Gastroesophageal sphincter (tissue), 4 donors: ENCODE measurements at regions not wholly inside any gene's neighbourhood (a gene's known extent, or its start where the extent isn't known, plus 50 kb on each side); places are given as distances from the start of the nearest gene placed in this dataset.

Experiments used
- ATAC-seq: fragments of 150-250 bp; one replicate; pipeline ENCODE4 v1.9.1; 2016; ENCODE audit warnings: mild to moderate bottlenecking, moderate library complexity
- H3K27ac ChIP-seq, 4 donors: fragments of 200-600 bp; sonication (generic) in 3 of 4; 1 replicate in 3 of 4; 2 replicates in 1 of 4; pipeline ENCODE4 v1.5.1; 2016 to 2019
- H3K27me3 ChIP-seq: fragments of 200-600 bp; sonication (generic); one replicate; pipeline ENCODE4 v1.5.1; 2019
- H3K36me3 ChIP-seq, 2 donors: fragments of 200-600 bp; sonication (generic); one replicate each; pipeline ENCODE4 v1.5.1; 2019; ENCODE audit warnings: control low read depth in 1 of 2
- H3K4me1 ChIP-seq, 3 donors: fragments of 200-600 bp; sonication (generic); 1 replicate in 2 of 3; 2 replicates in 1 of 3; pipeline ENCODE4 v1.5.1; 2016 to 2019; ENCODE audit warnings: control low read depth in 2 of 3
- H3K4me3 ChIP-seq, 2 donors: fragments of 200-600 bp; sonication (generic); one replicate each; pipeline ENCODE4 v1.5.1; 2019; ENCODE audit warnings: mild to moderate bottlenecking in 1 of 2, moderate library complexity in 1 of 2
- H3K9me3 ChIP-seq, 3 donors: fragments of 200-600 bp; sonication (generic); one replicate each; pipeline ENCODE4 v1.5.1; 2017 to 2019; ENCODE audit warnings: control low read depth in 2 of 3
- CTCF ChIP-seq, 4 experiments: fragments of 200-600 bp in 2 of 4; fragments of 450-650 bp in 2 of 4; sonication (generic) in 1 of 4; IDR thresholded peaks; one replicate each; pipeline ENCODE4 v1.5.1; 2017 to 2019; ENCODE audit warnings: antibody characterized with exemption in 4 of 4, mild to moderate bottlenecking in 2 of 4, moderate library complexity in 2 of 4
- EP300 ChIP-seq: sonication (generic); formaldehyde crosslinking; IDR thresholded peaks from one replicate; pipeline ENCODE4 v1.6.1; 2017; ENCODE audit warnings: antibody characterized with exemption, mild to moderate bottlenecking
- POLR2A ChIP-seq, 2 donors: fragments of 450-650 bp; IDR thresholded peaks; one replicate each; pipeline ENCODE4 v1.6.1; 2017; ENCODE audit warnings: antibody characterized with exemption in 2 of 2, mild to moderate bottlenecking in 2 of 2, moderate library complexity in 1 of 2
- POLR2AphosphoS5 ChIP-seq: sonication (generic); formaldehyde crosslinking; IDR thresholded peaks from one replicate; pipeline ENCODE4 v1.6.1; 2017; ENCODE audit warnings: antibody characterized with exemption
- WGBS, 2 donors: methylation state at CpG; one replicate each; pipeline ENCODE4 v1.1.5; 2018; ENCODE audit warnings: low coverage in 1 of 2; 5-methylcytosine and 5-hydroxymethylcytosine counted together

GRCh38 chr1:193516755-193517388, 330.5 kb upstream of the B3GALT2 start:
- Histone ChIP-seq H3K4me1 (no peaks in the 10 kb centered on the region), H3K4me3 (no peak overlapping the region), H3K27me3 (no peaks in the 10 kb centered on the region), H3K27ac (no peak overlapping the region), H3K9me3 (peaks cover 0 to 3% (median 0%) of the 10 kb centered on the region in 3 donors), H3K36me3 (no peaks in the 10 kb centered on the region)
- no peak for ATAC-seq
- no peak for TF ChIP-seq POLR2AphosphoS5
- TF ChIP-seq EP300, result no peak
- TF ChIP-seq POLR2A (IDR thresholded peaks at IDR 0.05), result no peak
- no peak for TF ChIP-seq CTCF (IDR thresholded peaks at IDR 0.05)
- 91 to 100% methylated on average over 3 to 5 of the region's 5 CpGs for WGBS, 2 donors

GRCh38 chr1:193514397-193514796, 328.0 kb upstream of the B3GALT2 start:
- Histone ChIP-seq H3K27me3 (no peaks in the 10 kb centered on the region), H3K9me3 (peaks cover 0 to 7% (median 0%) of the 10 kb centered on the region in 3 donors), H3K4me1 (no peaks in the 10 kb centered on the region), H3K36me3 (no peaks in the 10 kb centered on the region), H3K4me3 (no peak overlapping the region), H3K27ac (no peak overlapping the region)
- no peak for ATAC-seq
- WGBS, 2 donors, result 81 to 100% methylated on average over 3 to 4 of the region's 4 CpGs
- TF ChIP-seq CTCF (IDR thresholded peaks at IDR 0.05) (no peak), POLR2A (IDR thresholded peaks at IDR 0.05) (no peak), EP300 (no peak), POLR2AphosphoS5 (no peak)

GRCh38 chr1:193513032-193513431, 326.6 kb upstream of the B3GALT2 start:
- Histone ChIP-seq H3K27ac (no peak overlapping the region), H3K9me3 (peaks cover 0 to 7% (median 0%) of the 10 kb centered on the region in 3 donors), H3K27me3 (no peaks in the 10 kb centered on the region), H3K4me1 (no peaks in the 10 kb centered on the region), H3K4me3 (no peak overlapping the region), H3K36me3 (no peaks in the 10 kb centered on the region)
- no peak for ATAC-seq
- TF ChIP-seq CTCF (IDR thresholded peaks at IDR 0.05), result no peak
- TF ChIP-seq POLR2A (IDR thresholded peaks at IDR 0.05), result no peak
- no peak for TF ChIP-seq POLR2AphosphoS5
- TF ChIP-seq EP300, result no peak
- 94 to 100% methylated on average over 2 of the region's 2 CpGs for WGBS, 2 donors

- no peak for ATAC-seq
These were observed 318.5 kb upstream of the B3GALT2 start for GRCh38 chr1:193504920-193505319.

More at GRCh38 chr1:193504920-193505319, 318.5 kb upstream of the B3GALT2 start:
- TF ChIP-seq EP300 (no peak), POLR2A (IDR thresholded peaks at IDR 0.05) (no peak), POLR2AphosphoS5 (no peak), CTCF (IDR thresholded peaks at IDR 0.05) (no peak)
- no peaks in the 10 kb centered on the region for H3K36me3 ChIP-seq
- no peaks in the 10 kb centered on the region for H3K4me1 ChIP-seq
- no peaks in the 10 kb centered on the region for H3K27me3 ChIP-seq
- H3K27ac ChIP-seq, result no peak overlapping the region
- no peak overlapping the region for H3K4me3 ChIP-seq
- no peaks in the 10 kb centered on the region for H3K9me3 ChIP-seq
